WTC11 (cell line): ENCODE measurements at regions not wholly inside any gene's neighbourhood (a gene's known extent, or its start where the extent isn't known, plus 50 kb on each side); places are given as distances from the start of the nearest gene placed in this dataset.

Experiments
- ATAC-seq: fragments of 200-7000 bp; cut with Tn5 transposase; 2 replicates; pipeline ENCODE4 v1.10.0; 2021; ENCODE audit warnings: mild to moderate bottlenecking, moderate library complexity
- CTCF ChIA-PET: fragments of 300-600 bp; sonication (Branson Sonifier 250); formaldehyde crosslinking; loops from one replicate; lab custom pipeline; 2021; ENCODE audit warnings: antibody characterized with exemption; lab: Charles Lee
- POLR2A ChIA-PET: fragments of 350-600 bp; sonication (Branson Sonifier 250); formaldehyde crosslinking; loops from one replicate; lab custom pipeline; 2021; ENCODE audit warnings: antibody characterized with exemption; lab: Charles Lee
- DNase-seq: peaks from one replicate; pipeline ENCODE4 v3.0.0; 2021; ENCODE audit warnings: low spot score
- H3K27ac Mint-ChIP-seq: 2 replicates; pipeline ENCODE4 v1.8.0; 2021; ENCODE audit warnings: mixed read lengths
- H3K27me3 Mint-ChIP-seq: 2 replicates; pipeline ENCODE4 v1.8.0; 2021; ENCODE audit warnings: low read depth, mild to moderate bottlenecking, moderate library complexity, mixed read lengths
- H3K36me3 Mint-ChIP-seq: 2 replicates; pipeline ENCODE4 v1.8.0; 2021; ENCODE audit warnings: mixed read lengths
- H3K4me1 Mint-ChIP-seq: 2 replicates; pipeline ENCODE4 v1.8.0; 2022; ENCODE audit warnings: mixed read lengths
- H3K4me3 Mint-ChIP-seq: 2 replicates; pipeline ENCODE4 v1.8.0; 2021; ENCODE audit warnings: mild to moderate bottlenecking, moderate library complexity, mixed read lengths
- H3K9me3 Mint-ChIP-seq: 2 replicates; pipeline ENCODE4 v1.8.0; 2021; ENCODE audit warnings: mixed read lengths
- CBFB ChIP-seq: sonication (generic); formaldehyde crosslinking; IDR thresholded peaks from 2 replicates; pipeline ENCODE4 v1.8.1; 2022; ENCODE audit warnings: mild to moderate bottlenecking, low read depth, missing genetic modification reagents
- CREB1 ChIP-seq: sonication (generic); formaldehyde crosslinking; IDR thresholded peaks from 2 replicates; pipeline ENCODE4 v1.8.0; 2023; ENCODE audit warnings: mild to moderate bottlenecking, missing genetic modification reagents
- FOXJ3 ChIP-seq: sonication (generic); formaldehyde crosslinking; IDR thresholded peaks from 2 replicates; pipeline ENCODE4 v1.9.0; 2021; ENCODE audit warnings: missing genetic modification reagents, mild to moderate bottlenecking, borderline replicate concordance
- GTF2I ChIP-seq: fragments of 250-450 bp; sonication (Bioruptor Pico); conservative IDR thresholded peaks from 2 replicates; pipeline ENCODE4 v1.4.0; 2021; ENCODE audit warnings: mild to moderate bottlenecking
- NR1H2 ChIP-seq: sonication (generic); formaldehyde crosslinking; IDR thresholded peaks from 2 replicates; pipeline ENCODE4 v1.9.0; 2021; ENCODE audit warnings: mild to moderate bottlenecking, moderate library complexity, missing genetic modification reagents
- PRRX2 ChIP-seq: fragments of 250-450 bp; sonication (Bioruptor Pico); IDR thresholded peaks from 2 replicates; pipeline ENCODE4 v1.8.0; 2021; ENCODE audit warnings: mild to moderate bottlenecking
- RORB ChIP-seq: fragments of 250-450 bp; sonication (Bioruptor Pico); IDR thresholded peaks from 2 replicates; pipeline ENCODE4 v1.9.0; 2021; ENCODE audit warnings: mild to moderate bottlenecking
- TEAD1 ChIP-seq: sonication (generic); formaldehyde crosslinking; IDR thresholded peaks from 2 replicates; pipeline ENCODE4 v1.8.0; 2022; ENCODE audit warnings: mild to moderate bottlenecking, missing genetic modification reagents
- TP53 ChIP-seq: sonication (generic); formaldehyde crosslinking; IDR thresholded peaks from 2 replicates; pipeline ENCODE4 v1.8.1; 2023; ENCODE audit warnings: mild to moderate bottlenecking, missing genetic modification reagents
- ZNF317 ChIP-seq: sonication (generic); formaldehyde crosslinking; IDR thresholded peaks from 2 replicates; pipeline ENCODE4 v1.8.1; 2023; ENCODE audit warnings: low read depth, mild to moderate bottlenecking, moderate library complexity, missing genetic modification reagents, borderline replicate concordance
- TF ChIP-seq, protein P1 (sequence below): fragments of 250-450 bp; sonication (Bioruptor Pico); IDR thresholded peaks from 2 replicates; pipeline ENCODE4 v2.1.2; 2022; ENCODE audit warnings: mild to moderate bottlenecking, moderate library complexity
- TF ChIP-seq, protein P2 (sequence below): sonication (generic); formaldehyde crosslinking; IDR thresholded peaks from 2 replicates; pipeline ENCODE4 v1.8.0; 2022; ENCODE audit warnings: missing genetic modification reagents
- TF ChIP-seq, protein P3 (sequence below): sonication (generic); formaldehyde crosslinking; IDR thresholded peaks from 2 replicates; pipeline ENCODE4 v1.8.1; 2022; ENCODE audit warnings: mild to moderate bottlenecking, moderate library complexity, missing genetic modification reagents
- TF ChIP-seq, protein P4 (sequence below): fragments of 250-450 bp; sonication (Bioruptor Pico); IDR thresholded peaks from 2 replicates; pipeline ENCODE4 v1.9.0; 2021; ENCODE audit warnings: mild to moderate bottlenecking, borderline replicate concordance
- TF ChIP-seq, protein P5 (sequence below): sonication (generic); formaldehyde crosslinking; IDR thresholded peaks from 2 replicates; pipeline ENCODE4 v1.8.1; 2023; ENCODE audit warnings: mild to moderate bottlenecking, missing genetic modification reagents, borderline replicate concordance
- TF ChIP-seq, protein P6 (sequence below): sonication (generic); formaldehyde crosslinking; IDR thresholded peaks from 2 replicates; pipeline ENCODE4 v1.8.1; 2023; ENCODE audit warnings: mild to moderate bottlenecking, missing genetic modification reagents, moderate library complexity
- TF ChIP-seq, protein P7 (sequence below): sonication (generic); formaldehyde crosslinking; IDR thresholded peaks from 2 replicates; pipeline ENCODE4 v1.8.1; 2023; ENCODE audit warnings: mild to moderate bottlenecking, missing genetic modification reagents
- TF ChIP-seq, protein P8 (sequence below): sonication (generic); formaldehyde crosslinking; IDR thresholded peaks from 2 replicates; pipeline ENCODE4 v1.8.0; 2022; ENCODE audit warnings: mild to moderate bottlenecking, missing genetic modification reagents

DNA sequence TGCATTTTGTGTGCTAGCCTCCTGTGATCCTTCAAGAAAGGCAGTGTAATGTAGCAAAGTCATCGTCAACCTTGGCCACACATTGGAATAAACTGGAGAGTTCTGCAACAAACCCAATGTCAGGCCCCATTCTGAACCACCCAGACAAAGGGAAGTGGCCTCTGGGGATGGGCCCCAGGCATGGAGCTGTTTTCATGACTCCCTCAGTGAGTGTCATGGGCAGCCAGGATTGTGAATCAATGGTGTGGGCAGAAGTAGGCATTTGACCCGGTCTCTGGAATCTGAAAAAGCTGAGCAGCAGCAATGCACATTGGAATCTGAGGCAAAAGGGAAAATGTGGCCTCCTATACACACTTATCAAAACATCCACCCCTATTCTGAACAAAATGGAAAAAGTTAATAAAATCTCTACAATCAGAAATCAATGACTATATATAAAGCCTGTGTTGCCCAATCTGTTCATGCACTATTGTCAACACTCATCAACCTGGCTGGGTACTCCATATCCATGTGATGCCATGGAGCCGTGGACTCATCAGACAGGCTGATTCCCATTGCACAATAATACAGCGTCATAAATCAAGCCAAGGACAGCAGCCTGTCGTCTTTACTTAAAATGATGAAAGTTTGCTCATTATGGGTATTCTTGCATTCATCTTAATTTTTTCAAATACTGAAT is 134.9 kb upstream of the STMND1 start:
- no peaks in the 10 kb centered on the region for H3K27me3 Mint-ChIP-seq
- no peak overlapping the region for H3K4me3 Mint-ChIP-seq
- H3K4me1 Mint-ChIP-seq, result peaks cover 9% of the 10 kb centered on the region
- DNase-seq (no peak), ATAC-seq (no peak)
- ChIA-PET POLR2A (no interaction called here), CTCF (no interaction called here)
- H3K36me3 Mint-ChIP-seq, result no peaks in the 10 kb centered on the region
- H3K9me3 Mint-ChIP-seq, result no peaks in the 10 kb centered on the region
- TF ChIP-seq PRRX2 (CRISPR knock-in tag), result no peak
- TF ChIP-seq GTF2I, result no peak
- TF ChIP-seq NR1H2 (CRISPR knock-in tag), result no peak
- TF ChIP-seq, protein P1, sequence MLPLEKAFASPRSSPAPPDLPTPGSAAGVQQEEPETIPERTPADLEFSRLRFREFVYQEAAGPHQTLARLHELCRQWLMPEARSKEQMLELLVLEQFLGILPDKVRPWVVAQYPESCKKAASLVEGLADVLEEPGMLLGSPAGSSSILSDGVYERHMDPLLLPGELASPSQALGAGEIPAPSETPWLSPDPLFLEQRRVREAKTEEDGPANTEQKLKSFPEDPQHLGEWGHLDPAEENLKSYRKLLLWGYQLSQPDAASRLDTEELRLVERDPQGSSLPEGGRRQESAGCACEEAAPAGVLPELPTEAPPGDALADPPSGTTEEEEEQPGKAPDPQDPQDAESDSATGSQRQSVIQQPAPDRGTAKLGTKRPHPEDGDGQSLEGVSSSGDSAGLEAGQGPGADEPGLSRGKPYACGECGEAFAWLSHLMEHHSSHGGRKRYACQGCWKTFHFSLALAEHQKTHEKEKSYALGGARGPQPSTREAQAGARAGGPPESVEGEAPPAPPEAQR (CRISPR knock-in tag), result no peak
- TF ChIP-seq, protein P2, sequence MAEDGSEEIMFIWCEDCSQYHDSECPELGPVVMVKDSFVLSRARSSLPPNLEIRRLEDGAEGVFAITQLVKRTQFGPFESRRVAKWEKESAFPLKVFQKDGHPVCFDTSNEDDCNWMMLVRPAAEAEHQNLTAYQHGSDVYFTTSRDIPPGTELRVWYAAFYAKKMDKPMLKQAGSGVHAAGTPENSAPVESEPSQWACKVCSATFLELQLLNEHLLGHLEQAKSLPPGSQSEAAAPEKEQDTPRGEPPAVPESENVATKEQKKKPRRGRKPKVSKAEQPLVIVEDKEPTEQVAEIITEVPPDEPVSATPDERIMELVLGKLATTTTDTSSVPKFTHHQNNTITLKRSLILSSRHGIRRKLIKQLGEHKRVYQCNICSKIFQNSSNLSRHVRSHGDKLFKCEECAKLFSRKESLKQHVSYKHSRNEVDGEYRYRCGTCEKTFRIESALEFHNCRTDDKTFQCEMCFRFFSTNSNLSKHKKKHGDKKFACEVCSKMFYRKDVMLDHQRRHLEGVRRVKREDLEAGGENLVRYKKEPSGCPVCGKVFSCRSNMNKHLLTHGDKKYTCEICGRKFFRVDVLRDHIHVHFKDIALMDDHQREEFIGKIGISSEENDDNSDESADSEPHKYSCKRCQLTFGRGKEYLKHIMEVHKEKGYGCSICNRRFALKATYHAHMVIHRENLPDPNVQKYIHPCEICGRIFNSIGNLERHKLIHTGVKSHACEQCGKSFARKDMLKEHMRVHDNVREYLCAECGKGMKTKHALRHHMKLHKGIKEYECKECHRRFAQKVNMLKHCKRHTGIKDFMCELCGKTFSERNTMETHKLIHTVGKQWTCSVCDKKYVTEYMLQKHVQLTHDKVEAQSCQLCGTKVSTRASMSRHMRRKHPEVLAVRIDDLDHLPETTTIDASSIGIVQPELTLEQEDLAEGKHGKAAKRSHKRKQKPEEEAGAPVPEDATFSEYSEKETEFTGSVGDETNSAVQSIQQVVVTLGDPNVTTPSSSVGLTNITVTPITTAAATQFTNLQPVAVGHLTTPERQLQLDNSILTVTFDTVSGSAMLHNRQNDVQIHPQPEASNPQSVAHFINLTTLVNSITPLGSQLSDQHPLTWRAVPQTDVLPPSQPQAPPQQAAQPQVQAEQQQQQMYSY (CRISPR knock-in tag), result no peak
- TF ChIP-seq, protein P3, sequence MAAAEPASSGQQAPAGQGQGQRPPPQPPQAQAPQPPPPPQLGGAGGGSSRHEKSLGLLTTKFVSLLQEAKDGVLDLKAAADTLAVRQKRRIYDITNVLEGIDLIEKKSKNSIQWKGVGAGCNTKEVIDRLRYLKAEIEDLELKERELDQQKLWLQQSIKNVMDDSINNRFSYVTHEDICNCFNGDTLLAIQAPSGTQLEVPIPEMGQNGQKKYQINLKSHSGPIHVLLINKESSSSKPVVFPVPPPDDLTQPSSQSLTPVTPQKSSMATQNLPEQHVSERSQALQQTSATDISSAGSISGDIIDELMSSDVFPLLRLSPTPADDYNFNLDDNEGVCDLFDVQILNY (CRISPR knock-in tag), result no peak
- no peak for TF ChIP-seq CREB1
- TF ChIP-seq, protein P4, sequence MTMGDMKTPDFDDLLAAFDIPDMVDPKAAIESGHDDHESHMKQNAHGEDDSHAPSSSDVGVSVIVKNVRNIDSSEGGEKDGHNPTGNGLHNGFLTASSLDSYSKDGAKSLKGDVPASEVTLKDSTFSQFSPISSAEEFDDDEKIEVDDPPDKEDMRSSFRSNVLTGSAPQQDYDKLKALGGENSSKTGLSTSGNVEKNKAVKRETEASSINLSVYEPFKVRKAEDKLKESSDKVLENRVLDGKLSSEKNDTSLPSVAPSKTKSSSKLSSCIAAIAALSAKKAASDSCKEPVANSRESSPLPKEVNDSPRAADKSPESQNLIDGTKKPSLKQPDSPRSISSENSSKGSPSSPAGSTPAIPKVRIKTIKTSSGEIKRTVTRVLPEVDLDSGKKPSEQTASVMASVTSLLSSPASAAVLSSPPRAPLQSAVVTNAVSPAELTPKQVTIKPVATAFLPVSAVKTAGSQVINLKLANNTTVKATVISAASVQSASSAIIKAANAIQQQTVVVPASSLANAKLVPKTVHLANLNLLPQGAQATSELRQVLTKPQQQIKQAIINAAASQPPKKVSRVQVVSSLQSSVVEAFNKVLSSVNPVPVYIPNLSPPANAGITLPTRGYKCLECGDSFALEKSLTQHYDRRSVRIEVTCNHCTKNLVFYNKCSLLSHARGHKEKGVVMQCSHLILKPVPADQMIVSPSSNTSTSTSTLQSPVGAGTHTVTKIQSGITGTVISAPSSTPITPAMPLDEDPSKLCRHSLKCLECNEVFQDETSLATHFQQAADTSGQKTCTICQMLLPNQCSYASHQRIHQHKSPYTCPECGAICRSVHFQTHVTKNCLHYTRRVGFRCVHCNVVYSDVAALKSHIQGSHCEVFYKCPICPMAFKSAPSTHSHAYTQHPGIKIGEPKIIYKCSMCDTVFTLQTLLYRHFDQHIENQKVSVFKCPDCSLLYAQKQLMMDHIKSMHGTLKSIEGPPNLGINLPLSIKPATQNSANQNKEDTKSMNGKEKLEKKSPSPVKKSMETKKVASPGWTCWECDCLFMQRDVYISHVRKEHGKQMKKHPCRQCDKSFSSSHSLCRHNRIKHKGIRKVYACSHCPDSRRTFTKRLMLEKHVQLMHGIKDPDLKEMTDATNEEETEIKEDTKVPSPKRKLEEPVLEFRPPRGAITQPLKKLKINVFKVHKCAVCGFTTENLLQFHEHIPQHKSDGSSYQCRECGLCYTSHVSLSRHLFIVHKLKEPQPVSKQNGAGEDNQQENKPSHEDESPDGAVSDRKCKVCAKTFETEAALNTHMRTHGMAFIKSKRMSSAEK (CRISPR knock-in tag), result no peak
- no peak for TF ChIP-seq RORB (CRISPR knock-in tag)
- no peak for TF ChIP-seq TP53 (CRISPR knock-in tag)
- TF ChIP-seq FOXJ3, result no peak
- TF ChIP-seq ZNF317 (CRISPR knock-in tag), result no peak
- TF ChIP-seq, protein P5, sequence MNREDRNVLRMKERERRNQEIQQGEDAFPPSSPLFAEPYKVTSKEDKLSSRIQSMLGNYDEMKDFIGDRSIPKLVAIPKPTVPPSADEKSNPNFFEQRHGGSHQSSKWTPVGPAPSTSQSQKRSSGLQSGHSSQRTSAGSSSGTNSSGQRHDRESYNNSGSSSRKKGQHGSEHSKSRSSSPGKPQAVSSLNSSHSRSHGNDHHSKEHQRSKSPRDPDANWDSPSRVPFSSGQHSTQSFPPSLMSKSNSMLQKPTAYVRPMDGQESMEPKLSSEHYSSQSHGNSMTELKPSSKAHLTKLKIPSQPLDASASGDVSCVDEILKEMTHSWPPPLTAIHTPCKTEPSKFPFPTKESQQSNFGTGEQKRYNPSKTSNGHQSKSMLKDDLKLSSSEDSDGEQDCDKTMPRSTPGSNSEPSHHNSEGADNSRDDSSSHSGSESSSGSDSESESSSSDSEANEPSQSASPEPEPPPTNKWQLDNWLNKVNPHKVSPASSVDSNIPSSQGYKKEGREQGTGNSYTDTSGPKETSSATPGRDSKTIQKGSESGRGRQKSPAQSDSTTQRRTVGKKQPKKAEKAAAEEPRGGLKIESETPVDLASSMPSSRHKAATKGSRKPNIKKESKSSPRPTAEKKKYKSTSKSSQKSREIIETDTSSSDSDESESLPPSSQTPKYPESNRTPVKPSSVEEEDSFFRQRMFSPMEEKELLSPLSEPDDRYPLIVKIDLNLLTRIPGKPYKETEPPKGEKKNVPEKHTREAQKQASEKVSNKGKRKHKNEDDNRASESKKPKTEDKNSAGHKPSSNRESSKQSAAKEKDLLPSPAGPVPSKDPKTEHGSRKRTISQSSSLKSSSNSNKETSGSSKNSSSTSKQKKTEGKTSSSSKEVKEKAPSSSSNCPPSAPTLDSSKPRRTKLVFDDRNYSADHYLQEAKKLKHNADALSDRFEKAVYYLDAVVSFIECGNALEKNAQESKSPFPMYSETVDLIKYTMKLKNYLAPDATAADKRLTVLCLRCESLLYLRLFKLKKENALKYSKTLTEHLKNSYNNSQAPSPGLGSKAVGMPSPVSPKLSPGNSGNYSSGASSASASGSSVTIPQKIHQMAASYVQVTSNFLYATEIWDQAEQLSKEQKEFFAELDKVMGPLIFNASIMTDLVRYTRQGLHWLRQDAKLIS (CRISPR knock-in tag), result no peak
- TF ChIP-seq TEAD1 (CRISPR knock-in tag), result no peak
- TF ChIP-seq, protein P6, sequence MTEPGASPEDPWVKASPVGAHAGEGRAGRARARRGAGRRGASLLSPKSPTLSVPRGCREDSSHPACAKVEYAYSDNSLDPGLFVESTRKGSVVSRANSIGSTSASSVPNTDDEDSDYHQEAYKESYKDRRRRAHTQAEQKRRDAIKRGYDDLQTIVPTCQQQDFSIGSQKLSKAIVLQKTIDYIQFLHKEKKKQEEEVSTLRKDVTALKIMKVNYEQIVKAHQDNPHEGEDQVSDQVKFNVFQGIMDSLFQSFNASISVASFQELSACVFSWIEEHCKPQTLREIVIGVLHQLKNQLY (CRISPR knock-in tag), result no peak
- no peak for TF ChIP-seq CBFB (CRISPR knock-in tag)
- TF ChIP-seq, protein P7, sequence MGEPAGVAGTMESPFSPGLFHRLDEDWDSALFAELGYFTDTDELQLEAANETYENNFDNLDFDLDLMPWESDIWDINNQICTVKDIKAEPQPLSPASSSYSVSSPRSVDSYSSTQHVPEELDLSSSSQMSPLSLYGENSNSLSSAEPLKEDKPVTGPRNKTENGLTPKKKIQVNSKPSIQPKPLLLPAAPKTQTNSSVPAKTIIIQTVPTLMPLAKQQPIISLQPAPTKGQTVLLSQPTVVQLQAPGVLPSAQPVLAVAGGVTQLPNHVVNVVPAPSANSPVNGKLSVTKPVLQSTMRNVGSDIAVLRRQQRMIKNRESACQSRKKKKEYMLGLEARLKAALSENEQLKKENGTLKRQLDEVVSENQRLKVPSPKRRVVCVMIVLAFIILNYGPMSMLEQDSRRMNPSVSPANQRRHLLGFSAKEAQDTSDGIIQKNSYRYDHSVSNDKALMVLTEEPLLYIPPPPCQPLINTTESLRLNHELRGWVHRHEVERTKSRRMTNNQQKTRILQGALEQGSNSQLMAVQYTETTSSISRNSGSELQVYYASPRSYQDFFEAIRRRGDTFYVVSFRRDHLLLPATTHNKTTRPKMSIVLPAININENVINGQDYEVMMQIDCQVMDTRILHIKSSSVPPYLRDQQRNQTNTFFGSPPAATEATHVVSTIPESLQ (CRISPR knock-in tag), result no peak
- TF ChIP-seq, protein P8, sequence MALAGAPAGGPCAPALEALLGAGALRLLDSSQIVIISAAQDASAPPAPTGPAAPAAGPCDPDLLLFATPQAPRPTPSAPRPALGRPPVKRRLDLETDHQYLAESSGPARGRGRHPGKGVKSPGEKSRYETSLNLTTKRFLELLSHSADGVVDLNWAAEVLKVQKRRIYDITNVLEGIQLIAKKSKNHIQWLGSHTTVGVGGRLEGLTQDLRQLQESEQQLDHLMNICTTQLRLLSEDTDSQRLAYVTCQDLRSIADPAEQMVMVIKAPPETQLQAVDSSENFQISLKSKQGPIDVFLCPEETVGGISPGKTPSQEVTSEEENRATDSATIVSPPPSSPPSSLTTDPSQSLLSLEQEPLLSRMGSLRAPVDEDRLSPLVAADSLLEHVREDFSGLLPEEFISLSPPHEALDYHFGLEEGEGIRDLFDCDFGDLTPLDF, result no peak
- no peak overlapping the region for H3K27ac Mint-ChIP-seq
